GM10266 (cell line): ENCODE measurements at regions not wholly inside any gene's neighbourhood (a gene's known extent, or its start where the extent isn't known, plus 50 kb on each side); places are given as distances from the start of the nearest gene placed in this dataset.
A peak's percentile ranks its signal among the peaks of the same experiment; 100 is the strongest.

Experiments used
- DNase-seq: peaks from one replicate; pipeline ENCODE4 v3.0.0; 2012; ENCODE audit errors: extremely low spot score
- CTCF ChIP-seq: IDR thresholded peaks from 2 replicates; pipeline ENCODE4 v1.5.1; 2012; ENCODE audit warnings: mild to moderate bottlenecking, low read depth; ENCODE audit not compliant: control insufficient read depth, insufficient read depth; ENCODE audit errors: missing control alignments

GRCh38 chr11:45026835-45027234, 76.2 kb upstream of the TP53I11 start:
- DNase-seq = no peak
- TF ChIP-seq CTCF = no peak

GRCh38 chr11:45027312-45027711, 76.6 kb upstream of the TP53I11 start:
- TF ChIP-seq CTCF = no peak

GRCh38 chr11:45028911-45029682, 78.4 kb upstream of the TP53I11 start:
- TF ChIP-seq CTCF = no peak
- DNase-seq = no peak

More at GRCh38 chr11:45027312-45027711, 76.6 kb upstream of the TP53I11 start:
- DNase-seq = no peak

GRCh38 chr11:45030778-45031177, 80.1 kb upstream of the TP53I11 start:
- no peak for TF ChIP-seq CTCF
- DNase-seq = no peak

- no peak for TF ChIP-seq CTCF
- DNase-seq = peak; percentile 26
Measured at GRCh38 chr11:45031912-45032519, 81.3 kb upstream of the TP53I11 start.

GRCh38 chr11:45035413-45035812, 84.7 kb upstream of the TP53I11 start:
- no peak for DNase-seq
- no peak for TF ChIP-seq CTCF

GRCh38 chr11:45036010-45036409, 85.3 kb upstream of the TP53I11 start:
- TF ChIP-seq CTCF = no peak
- no peak for DNase-seq
